Esophagus squamous epithelium (tissue), 4 donors: ENCODE measurements at regions not wholly inside any gene's neighbourhood (a gene's known extent, or its start where the extent isn't known, plus 50 kb on each side); places are given as distances from the start of the nearest gene placed in this dataset.

Experiments
- POLR2A ChIP-seq, 4 donors: fragments of 450-650 bp; IDR thresholded peaks; one replicate each; pipeline ENCODE4 v1.6.1; 2017; ENCODE audit warnings: antibody characterized with exemption in 4 of 4, mild to moderate bottlenecking in 4 of 4, moderate library complexity in 3 of 4
- TF ChIP-seq, protein P1 (sequence below), 6 experiments: fragments of 450-650 bp in 4 of 6; fragments of 200-600 bp in 2 of 6; sonication (generic) in 2 of 6; IDR thresholded peaks; one replicate each; pipeline ENCODE4 v1.5.1; 2016 to 2019; ENCODE audit warnings: antibody characterized with exemption in 6 of 6, mild to moderate bottlenecking in 4 of 6, moderate library complexity in 4 of 6

DNA sequence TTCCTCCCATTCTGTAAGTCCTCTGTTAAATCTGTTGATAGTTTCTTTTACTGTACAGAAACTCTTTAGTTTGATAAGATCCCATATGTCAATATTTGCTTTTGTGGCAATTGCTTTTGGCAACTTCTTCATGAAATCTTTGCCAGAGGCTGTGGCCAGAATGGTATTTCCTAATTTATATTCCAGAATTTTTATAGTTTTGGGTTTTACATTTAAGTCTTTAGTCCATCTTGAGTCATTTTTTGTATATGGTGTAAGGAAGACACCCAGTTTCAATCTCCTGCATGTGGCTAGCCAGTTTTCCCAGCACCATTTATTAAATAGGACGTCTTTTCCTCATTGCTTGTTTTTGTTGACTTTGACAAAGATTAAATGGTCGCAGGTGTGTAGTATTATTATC is 372.4 kb upstream of the CADM2 start:
- TF ChIP-seq, protein P1, sequence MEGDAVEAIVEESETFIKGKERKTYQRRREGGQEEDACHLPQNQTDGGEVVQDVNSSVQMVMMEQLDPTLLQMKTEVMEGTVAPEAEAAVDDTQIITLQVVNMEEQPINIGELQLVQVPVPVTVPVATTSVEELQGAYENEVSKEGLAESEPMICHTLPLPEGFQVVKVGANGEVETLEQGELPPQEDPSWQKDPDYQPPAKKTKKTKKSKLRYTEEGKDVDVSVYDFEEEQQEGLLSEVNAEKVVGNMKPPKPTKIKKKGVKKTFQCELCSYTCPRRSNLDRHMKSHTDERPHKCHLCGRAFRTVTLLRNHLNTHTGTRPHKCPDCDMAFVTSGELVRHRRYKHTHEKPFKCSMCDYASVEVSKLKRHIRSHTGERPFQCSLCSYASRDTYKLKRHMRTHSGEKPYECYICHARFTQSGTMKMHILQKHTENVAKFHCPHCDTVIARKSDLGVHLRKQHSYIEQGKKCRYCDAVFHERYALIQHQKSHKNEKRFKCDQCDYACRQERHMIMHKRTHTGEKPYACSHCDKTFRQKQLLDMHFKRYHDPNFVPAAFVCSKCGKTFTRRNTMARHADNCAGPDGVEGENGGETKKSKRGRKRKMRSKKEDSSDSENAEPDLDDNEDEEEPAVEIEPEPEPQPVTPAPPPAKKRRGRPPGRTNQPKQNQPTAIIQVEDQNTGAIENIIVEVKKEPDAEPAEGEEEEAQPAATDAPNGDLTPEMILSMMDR (IDR thresholded peaks at IDR 0.05): no peak
- TF ChIP-seq POLR2A (IDR thresholded peaks at IDR 0.05): no peak
